ENCODE measurements at regions not wholly inside any gene's neighbourhood (a gene's known extent, or its start where the extent isn't known, plus 50 kb on each side); places are given as distances from the start of the nearest gene placed in this dataset.

GRCh38 chr6:141989706-141989959, 143.1 kb upstream of the GJE1 start:
- H3K36me3 Mint-ChIP-seq (ENCODE audit: unreplicated experiment) = no peaks in the 10 kb centered on the region
- no peak for TF ChIP-seq CTCF (IDR thresholded peaks at IDR 0.05; ENCODE audit: partially characterized antibody, unreplicated experiment)
- DNase-seq = no peak
- peaks cover 1% of the 10 kb centered on the region for H3K9me3 Mint-ChIP-seq (ENCODE audit: unreplicated experiment)
- no peaks in the 10 kb centered on the region for H3K27me3 Mint-ChIP-seq (ENCODE audit: unreplicated experiment)
- no peaks in the 10 kb centered on the region for H3K4me1 Mint-ChIP-seq (ENCODE audit: low read depth, unreplicated experiment)
- H3K4me3 Mint-ChIP-seq (ENCODE audit: unreplicated experiment) = no peak overlapping the region
- no peak overlapping the region for H3K27ac Mint-ChIP-seq (ENCODE audit: unreplicated experiment)

GRCh38 chr6:141988954-141989705, 143.6 kb upstream of the GJE1 start:
- Mint-ChIP-seq H3K4me1 (ENCODE audit: low read depth, unreplicated experiment) (no peaks in the 10 kb centered on the region), H3K36me3 (ENCODE audit: unreplicated experiment) (no peaks in the 10 kb centered on the region), H3K27me3 (ENCODE audit: unreplicated experiment) (no peaks in the 10 kb centered on the region), H3K9me3 (ENCODE audit: unreplicated experiment) (peaks cover 1% of the 10 kb centered on the region), H3K27ac (ENCODE audit: unreplicated experiment) (no peak overlapping the region), H3K4me3 (ENCODE audit: unreplicated experiment) (no peak overlapping the region)
- peak; percentile 28 for DNase-seq
- TF ChIP-seq CTCF (IDR thresholded peaks at IDR 0.05; ENCODE audit: partially characterized antibody, unreplicated experiment) = peak; percentile 81

GRCh38 chr6:141988327-141988726, 144.4 kb upstream of the GJE1 start:
- DNase-seq = no peak
- no peaks in the 10 kb centered on the region for H3K27me3 Mint-ChIP-seq (ENCODE audit: unreplicated experiment)
- H3K27ac Mint-ChIP-seq (ENCODE audit: unreplicated experiment) = no peak overlapping the region
- no peaks in the 10 kb centered on the region for H3K36me3 Mint-ChIP-seq (ENCODE audit: unreplicated experiment)
- TF ChIP-seq CTCF (IDR thresholded peaks at IDR 0.05; ENCODE audit: partially characterized antibody, unreplicated experiment) = no peak
- no peak overlapping the region for H3K4me3 Mint-ChIP-seq (ENCODE audit: unreplicated experiment)
- peaks cover 6% of the 10 kb centered on the region for H3K4me1 Mint-ChIP-seq (ENCODE audit: low read depth, unreplicated experiment)
- no peaks in the 10 kb centered on the region for H3K9me3 Mint-ChIP-seq (ENCODE audit: unreplicated experiment)

- H3K4me1 Mint-ChIP-seq (ENCODE audit: low read depth, unreplicated experiment) = peaks cover 8% of the 10 kb centered on the region
- no peak for DNase-seq
- H3K27ac Mint-ChIP-seq (ENCODE audit: unreplicated experiment) = no peak overlapping the region
- H3K27me3 Mint-ChIP-seq (ENCODE audit: unreplicated experiment) = no peaks in the 10 kb centered on the region
- H3K9me3 Mint-ChIP-seq (ENCODE audit: unreplicated experiment) = no peaks in the 10 kb centered on the region
- H3K36me3 Mint-ChIP-seq (ENCODE audit: unreplicated experiment) = no peaks in the 10 kb centered on the region
- TF ChIP-seq CTCF (IDR thresholded peaks at IDR 0.05; ENCODE audit: partially characterized antibody, unreplicated experiment) = no peak
- H3K4me3 Mint-ChIP-seq (ENCODE audit: unreplicated experiment) = no peak overlapping the region
Observed at GRCh38 chr6:141986457-141986856, 146.3 kb upstream of the GJE1 start.

GRCh38 chr6:141981190-141981589, 151.5 kb upstream of the GJE1 start:
- TF ChIP-seq CTCF (IDR thresholded peaks at IDR 0.05; ENCODE audit: partially characterized antibody, unreplicated experiment) = no peak
- no peak for DNase-seq
- Mint-ChIP-seq H3K36me3 (ENCODE audit: unreplicated experiment) (no peaks in the 10 kb centered on the region), H3K27me3 (ENCODE audit: unreplicated experiment) (no peaks in the 10 kb centered on the region), H3K27ac (ENCODE audit: unreplicated experiment) (no peak overlapping the region), H3K4me1 (ENCODE audit: low read depth, unreplicated experiment) (peaks cover 8% of the 10 kb centered on the region), H3K9me3 (ENCODE audit: unreplicated experiment) (no peaks in the 10 kb centered on the region), H3K4me3 (ENCODE audit: unreplicated experiment) (no peak overlapping the region)

Measured in glutamatergic neuron (in vitro differentiated cells).